Stimulated activated CD4-positive, alpha-beta T cell treated with anti-CD3 and anti-CD28 coated beads, Interleukin-1b, Interleukin-23, amount 100 ng/mL, for 4 hours (primary cell): ENCODE measurements at regions not wholly inside any gene's neighbourhood (a gene's known extent, or its start where the extent isn't known, plus 50 kb on each side); places are given as distances from the start of the nearest gene placed in this dataset.

Experiments
- DNase-seq, 2 donors: peaks; one replicate each; pipeline ENCODE4 v3.0.0-alpha.2; 2020; ENCODE audit warnings: low read depth in 2 of 2

DNA sequence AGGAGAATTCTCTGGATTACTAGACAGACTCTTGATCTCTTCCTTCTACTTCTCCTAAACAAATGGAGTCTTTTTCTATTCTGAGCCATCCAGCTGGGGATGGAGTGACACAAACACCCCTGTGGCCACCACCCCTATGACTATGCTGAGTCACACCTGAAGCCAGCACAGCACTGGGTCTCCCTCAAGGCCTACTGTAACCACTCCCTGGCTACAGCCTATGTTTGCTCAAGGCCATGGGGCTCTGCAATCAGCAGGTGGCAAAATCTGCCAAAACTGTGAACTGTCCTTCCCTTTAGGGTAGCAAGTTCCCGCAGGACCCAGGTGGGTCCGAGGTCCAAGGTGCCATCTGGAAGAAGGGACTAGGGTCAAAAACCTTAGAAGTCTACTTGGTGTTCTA lies 132.3 kb downstream of the TINAG start:
- DNase-seq: no peak

GRCh38 chr6:54441020-54441419 lies 132.8 kb downstream of the TINAG start:
- no peak for DNase-seq

GRCh38 chr6:54441687-54442248 lies 133.5 kb downstream of the TINAG start:
- DNase-seq: no peak

- DNase-seq: no peak
Measured at GRCh38 chr6:54445207-54445606, 137.0 kb downstream of the TINAG start.

GRCh38 chr6:54448617-54449016 lies 140.4 kb downstream of the TINAG start:
- DNase-seq: no peak

DNA sequence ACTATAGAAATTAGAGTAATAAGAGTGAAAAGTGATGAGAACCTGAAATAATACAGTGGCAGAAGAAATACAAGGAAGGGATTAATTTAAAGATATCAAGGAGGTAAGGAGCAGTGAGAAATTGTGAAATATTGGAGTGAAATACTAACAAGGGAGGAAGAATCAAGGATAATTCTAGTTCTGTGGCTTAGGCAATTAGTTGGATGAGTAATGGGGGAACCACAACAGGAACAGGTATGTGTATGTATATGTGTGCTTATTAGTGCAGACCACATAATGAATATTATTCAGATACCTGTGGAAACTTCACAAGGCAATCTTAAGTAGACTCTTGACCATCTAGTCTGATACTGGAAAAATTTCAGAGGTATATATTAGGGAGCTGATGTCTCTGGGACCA lies 143.3 kb downstream of the TINAG start:
- DNase-seq: no peak

GRCh38 chr6:54463354-54464024 lies 155.2 kb downstream of the TINAG start:
- DNase-seq: no peak

DNA sequence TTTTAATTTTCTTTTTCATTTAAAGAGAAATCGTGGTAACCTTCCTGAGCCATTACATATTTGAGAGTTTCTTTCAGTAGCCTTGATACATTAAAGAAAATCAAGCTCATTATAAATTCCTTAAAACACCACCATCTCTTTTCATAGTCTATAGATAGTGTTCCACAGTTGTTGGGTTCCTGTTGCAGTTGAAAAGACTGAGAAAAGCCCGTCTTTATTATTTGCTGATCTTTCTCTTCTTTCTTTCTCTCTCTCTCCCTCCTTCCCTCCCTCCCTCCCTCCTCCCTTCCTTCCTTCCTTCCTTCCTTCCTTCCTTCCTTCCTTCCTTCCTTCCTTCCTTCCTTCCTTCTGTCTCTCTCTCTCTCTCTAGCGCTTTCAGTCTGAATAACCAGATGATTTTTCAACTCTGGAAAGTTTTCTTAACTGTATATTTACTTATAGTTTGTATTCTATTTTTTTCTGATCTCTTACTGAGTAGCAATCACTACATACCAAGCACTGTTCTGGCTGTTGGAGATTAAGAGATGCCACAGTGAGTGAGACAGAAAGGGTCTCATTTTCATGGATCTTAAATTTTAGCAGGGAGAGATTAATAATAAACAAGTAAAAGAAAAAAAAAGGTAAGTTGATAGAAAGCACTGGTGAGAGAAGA lies 157.5 kb downstream of the TINAG start:
- no peak for DNase-seq

DNA sequence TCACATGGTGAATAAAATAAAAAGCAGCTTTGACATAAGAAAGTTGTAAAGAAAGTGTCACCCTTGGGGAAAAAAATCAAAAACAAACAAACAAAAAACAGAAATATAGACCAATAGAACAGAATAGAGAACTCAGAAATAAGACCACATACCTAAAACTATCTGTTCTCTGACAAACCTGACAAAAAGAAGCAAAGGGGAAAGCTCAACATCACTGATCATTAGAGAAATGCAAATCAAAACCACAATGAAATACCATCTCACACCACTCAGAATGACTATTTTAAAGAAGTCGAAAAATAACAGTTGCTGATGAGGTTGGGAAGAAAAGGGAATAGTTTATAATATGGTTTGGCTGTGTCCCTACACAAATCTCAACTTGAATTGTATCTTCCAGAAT lies 159.1 kb downstream of the TINAG start:
- DNase-seq: no peak

DNA sequence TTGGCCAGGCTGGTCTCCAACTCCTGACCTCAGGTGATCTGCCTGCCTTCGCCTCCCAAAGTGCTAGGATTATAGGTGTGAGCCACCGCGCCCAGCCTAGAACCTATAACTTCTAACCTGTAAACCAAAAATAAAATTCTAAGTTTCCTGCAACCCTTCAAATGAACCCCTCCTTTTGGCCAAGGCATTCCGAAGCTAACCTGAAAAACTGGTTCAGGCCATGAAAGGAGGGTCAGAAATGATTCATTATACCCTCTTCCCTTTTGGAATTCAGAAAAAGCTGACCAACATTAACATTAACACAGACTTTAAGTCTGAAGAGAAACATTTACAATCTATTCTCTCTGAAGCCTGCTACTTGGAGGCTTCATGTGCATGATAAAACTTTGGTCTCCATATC lies 165.1 kb downstream of the TINAG start:
- no peak for DNase-seq

DNA sequence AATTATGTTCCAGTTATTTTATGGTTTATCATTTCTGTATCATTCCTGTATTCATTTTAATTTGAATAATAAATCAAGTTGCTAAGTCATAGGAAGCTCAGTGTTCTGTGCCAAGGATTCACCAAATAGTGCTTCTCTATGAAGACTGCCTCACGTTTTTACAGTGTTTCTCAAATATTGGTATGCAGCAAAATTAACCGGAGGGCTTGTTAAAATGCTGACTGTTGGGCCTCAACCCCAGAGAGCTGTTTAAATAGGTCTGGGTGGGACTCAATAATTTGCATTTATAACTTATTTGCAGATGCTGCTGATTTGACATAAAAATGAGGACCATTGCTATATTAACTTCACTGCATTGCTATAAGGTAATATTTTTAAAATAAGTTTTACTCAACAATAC lies 166.7 kb downstream of the TINAG start:
- DNase-seq: no peak

- no peak for DNase-seq
Measured at GRCh38 chr6:54481091-54481490, 172.8 kb downstream of the TINAG start.

DNA sequence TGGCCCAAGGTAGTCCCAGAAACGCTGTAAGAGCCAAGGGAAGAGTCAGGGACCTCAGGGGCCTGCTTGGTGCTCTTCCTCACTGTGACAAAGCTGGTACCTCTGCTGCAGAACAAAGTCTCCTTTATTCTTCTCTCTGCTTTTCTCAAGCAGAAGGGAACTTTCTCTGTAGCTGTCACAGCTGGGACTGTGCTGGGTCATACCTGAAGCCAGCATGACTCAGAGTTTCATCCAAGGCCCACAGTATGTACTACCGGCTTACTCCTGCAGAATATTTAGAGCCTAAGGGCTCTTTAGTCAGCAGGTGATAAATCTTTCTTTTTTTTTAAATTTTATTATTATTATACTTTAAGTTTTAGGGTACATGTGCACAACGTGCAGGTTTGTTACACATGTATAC lies 183.2 kb downstream of the TINAG start:
- DNase-seq: no peak

DNA sequence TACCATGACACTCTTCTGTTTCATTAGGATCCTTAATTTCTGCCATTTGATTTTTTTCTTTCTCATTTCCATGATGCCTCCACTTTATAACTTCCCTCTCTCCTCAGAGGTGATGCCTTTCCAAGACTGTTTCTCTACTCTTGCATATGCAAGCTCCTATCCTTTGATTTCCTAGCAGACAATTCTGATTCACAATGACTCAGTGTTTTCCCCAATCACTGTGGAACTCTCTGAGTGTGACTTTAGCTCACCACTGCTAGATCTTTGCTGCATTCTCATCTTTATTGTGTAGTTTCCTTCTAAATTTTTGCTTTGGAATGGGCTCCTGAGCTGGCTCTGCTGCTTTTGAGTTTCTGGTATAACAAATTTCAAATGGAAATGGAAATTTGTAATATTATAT lies 184.9 kb downstream of the TINAG start:
- no peak for DNase-seq

DNA sequence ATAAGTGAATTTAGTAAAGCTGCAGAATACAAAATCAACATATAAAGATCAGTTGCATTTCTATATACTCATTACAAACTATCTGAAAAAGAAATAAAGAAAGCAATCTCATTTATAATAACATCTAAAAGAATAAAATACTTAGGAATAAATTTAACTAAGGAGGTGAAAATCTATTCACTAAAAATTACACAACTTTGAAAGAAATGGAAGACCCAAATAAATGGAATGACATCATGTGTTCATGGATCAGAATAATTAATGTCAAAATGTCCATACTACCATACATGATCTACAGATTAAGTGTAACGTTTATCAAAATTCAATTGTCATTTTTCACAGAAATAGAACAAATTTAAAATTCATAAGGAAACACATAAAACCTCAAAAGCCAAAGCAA lies 194.9 kb downstream of the TINAG start:
- no peak for DNase-seq

- DNase-seq: no peak
Measured at GRCh38 chr6:54515013-54515412, 206.8 kb downstream of the TINAG start.

DNA sequence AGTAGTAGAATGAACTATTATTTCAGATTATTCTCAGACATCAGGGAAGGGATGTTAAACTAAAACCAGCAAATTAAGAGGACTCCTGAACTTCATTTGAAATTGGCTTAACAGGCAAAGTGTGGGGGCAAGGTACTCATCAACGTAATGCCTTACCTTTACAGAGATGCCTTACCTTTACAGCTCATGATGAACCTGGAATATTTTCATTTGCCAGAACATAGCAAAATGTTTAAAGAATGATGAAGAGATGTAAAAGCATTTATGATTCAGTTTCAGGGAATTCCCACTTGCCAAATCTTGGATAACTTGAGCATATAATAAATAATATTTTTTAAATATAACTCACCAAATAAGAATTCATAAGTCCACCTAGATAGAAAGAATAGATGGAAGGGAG lies 207.5 kb downstream of the TINAG start:
- DNase-seq: no peak

DNA sequence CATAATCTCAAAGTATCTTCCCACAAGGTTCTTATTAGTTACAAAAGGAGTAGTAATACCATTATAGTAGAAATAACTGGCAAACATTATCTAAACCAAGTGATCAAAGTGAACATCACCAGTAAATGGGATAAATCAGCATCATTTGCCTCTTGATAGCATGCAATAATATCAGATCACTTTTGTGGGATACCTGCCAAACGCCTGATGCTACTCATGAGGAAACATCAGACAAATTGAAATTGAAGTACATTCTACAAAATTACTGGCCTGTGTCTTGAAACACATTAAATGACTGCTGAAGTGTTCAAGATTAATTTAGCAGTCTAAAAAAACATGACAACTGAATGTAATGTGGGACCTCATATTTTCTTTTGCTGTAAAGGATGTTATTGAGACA lies 208.1 kb downstream of the TINAG start:
- no peak for DNase-seq

DNA sequence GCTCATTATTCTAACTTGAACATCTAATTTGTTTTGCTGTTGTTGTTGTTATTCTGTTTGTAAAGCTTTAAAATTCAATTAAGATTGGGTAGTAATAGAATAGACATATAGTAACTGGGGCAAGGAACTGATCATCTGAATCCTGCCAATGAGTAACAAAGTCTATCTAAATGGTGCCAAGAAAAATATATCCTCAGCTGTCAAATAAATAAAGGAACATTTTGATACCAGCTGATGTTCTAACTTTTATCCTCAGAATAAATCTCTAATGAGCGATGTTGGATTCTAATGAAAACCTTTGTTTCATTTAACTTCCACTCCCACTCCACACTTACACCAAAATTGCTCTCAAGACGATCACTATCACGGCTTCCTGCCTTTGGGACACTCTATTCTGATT lies 210.9 kb downstream of the TINAG start:
- no peak for DNase-seq

GRCh38 chr6:54525731-54526130 lies 217.5 kb downstream of the TINAG start:
- no peak for DNase-seq

GRCh38 chr6:54533567-54533966 lies 225.3 kb downstream of the TINAG start:
- DNase-seq: no peak

DNA sequence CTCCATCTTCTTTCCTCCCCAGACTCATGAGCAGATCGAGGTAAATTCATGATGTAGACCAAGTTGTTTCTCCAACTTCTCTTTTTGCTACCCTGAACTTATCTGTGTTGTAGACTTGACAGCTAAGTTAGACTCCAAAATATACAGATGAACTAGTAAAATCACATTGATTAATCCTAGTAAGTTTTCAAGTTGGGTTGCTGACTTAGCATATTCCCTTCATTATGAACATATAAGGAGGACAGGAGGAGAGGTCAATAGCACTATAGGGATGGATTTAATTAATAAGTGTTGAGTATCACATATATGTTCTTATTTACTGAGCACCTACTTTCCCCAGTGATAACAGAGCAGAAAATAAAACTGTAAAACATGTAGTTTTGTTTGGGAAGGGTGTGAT lies 227.3 kb downstream of the TINAG start:
- DNase-seq: no peak

- DNase-seq: no peak
Measured at GRCh38 chr6:54541541-54541940, 233.3 kb downstream of the TINAG start.

DNA sequence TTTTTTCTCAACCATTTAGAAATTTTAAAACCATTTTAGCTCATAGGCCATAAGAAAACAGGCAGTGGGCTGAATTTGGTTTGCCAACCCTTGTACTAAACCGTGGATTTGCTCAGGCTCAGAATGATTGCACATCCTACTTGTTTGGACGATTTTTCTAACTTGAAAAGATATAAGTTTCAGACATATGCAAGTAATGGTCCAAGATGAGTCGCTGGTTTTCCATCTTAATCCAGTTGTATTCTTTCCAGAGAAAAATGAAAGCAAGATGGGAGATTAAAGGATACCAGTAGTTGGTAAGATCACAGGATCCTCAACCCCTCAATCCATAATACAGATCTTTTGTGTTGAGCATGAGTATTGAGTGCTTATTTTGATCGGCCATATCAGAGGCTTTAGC lies 250.9 kb downstream of the TINAG start:
- DNase-seq: no peak
